H9 (cell line): ENCODE measurements at regions not wholly inside any gene's neighbourhood (a gene's known extent, or its start where the extent isn't known, plus 50 kb on each side); places are given as distances from the start of the nearest gene placed in this dataset.

ENCODE experiments used
- DNase-seq: peaks from one replicate; pipeline ENCODE4 v3.0.0-alpha.2; 2017
- H2AFZ ChIP-seq: one replicate; pipeline ENCODE4 v1.6.1; 2013; ENCODE audit warnings: mild to moderate bottlenecking, low read length, control low read depth, moderate library complexity
- H2AK5ac ChIP-seq: 2 replicates; pipeline ENCODE4 v1.6.1; 2013; ENCODE audit warnings: low read length, control low read depth, mixed read lengths; ENCODE audit not compliant: insufficient read length
- H2BK120ac ChIP-seq: one replicate; pipeline ENCODE4 v1.6.1; 2013; ENCODE audit warnings: low read depth, mild to moderate bottlenecking, low read length, control low read depth, inconsistent platforms; ENCODE audit not compliant: poor library complexity, severe bottlenecking
- H2BK12ac ChIP-seq: 2 replicates; pipeline ENCODE4 v1.6.1; 2013; ENCODE audit warnings: low read length, control low read depth, mixed read lengths, low read depth; ENCODE audit not compliant: insufficient read length
- H2BK15ac ChIP-seq: 2 replicates; pipeline ENCODE4 v1.6.1; 2013; ENCODE audit warnings: low read depth, low read length, control low read depth
- H2BK20ac ChIP-seq: one replicate; pipeline ENCODE4 v1.6.1; 2013; ENCODE audit warnings: low read depth, mild to moderate bottlenecking, low read length, control low read depth, inconsistent platforms; ENCODE audit not compliant: poor library complexity, severe bottlenecking
- H2BK5ac ChIP-seq: 2 replicates; pipeline ENCODE4 v1.6.1; 2013; ENCODE audit warnings: low read length, control low read depth, mixed read lengths; ENCODE audit not compliant: insufficient read length
- H3K14ac ChIP-seq: 2 replicates; pipeline ENCODE4 v1.6.1; 2013; ENCODE audit warnings: low read length, control low read depth; ENCODE audit not compliant: insufficient read depth
- H3K18ac ChIP-seq: 2 replicates; pipeline ENCODE4 v1.6.1; 2013; ENCODE audit warnings: low read depth, mild to moderate bottlenecking, mixed read lengths, low read length, control low read depth; ENCODE audit not compliant: insufficient read length
- H3K23ac ChIP-seq: 2 replicates; pipeline ENCODE4 v1.6.1; 2013; ENCODE audit warnings: low read length, control low read depth, mixed read lengths, low read depth; ENCODE audit not compliant: insufficient read length
- H3K23me2 ChIP-seq: 2 replicates; pipeline ENCODE4 v1.6.1; 2013; ENCODE audit warnings: low read depth, mild to moderate bottlenecking, mixed read lengths, low read length, control low read depth; ENCODE audit not compliant: insufficient read length, poor library complexity, severe bottlenecking
- H3K27ac ChIP-seq: 2 replicates; pipeline ENCODE4 v1.5.1; 2013; ENCODE audit warnings: low read length, control low read depth, mixed read lengths, low read depth; ENCODE audit not compliant: insufficient read length
- H3K27me3 ChIP-seq: 2 replicates; pipeline ENCODE4 v1.6.1; 2013; ENCODE audit warnings: low read length, control low read depth, inconsistent platforms; ENCODE audit not compliant: insufficient read depth
- H3K4ac ChIP-seq: 2 replicates; pipeline ENCODE4 v1.6.1; 2013; ENCODE audit warnings: low read depth, mild to moderate bottlenecking, control low read depth, inconsistent platforms, low read length, moderate library complexity
- H3K4me1 ChIP-seq: 2 replicates; pipeline ENCODE4 v1.6.1; 2013; ENCODE audit warnings: low read length, control low read depth, inconsistent platforms; ENCODE audit not compliant: insufficient read depth
- H3K4me2 ChIP-seq: 2 replicates; pipeline ENCODE4 v1.6.1; 2013; ENCODE audit warnings: low read length, control low read depth, mixed read lengths; ENCODE audit not compliant: insufficient read length, insufficient read depth
- H3K56ac ChIP-seq: 2 replicates; pipeline ENCODE4 v1.6.1; 2013; ENCODE audit warnings: low read depth, mild to moderate bottlenecking, mixed read lengths, low read length, control low read depth; ENCODE audit not compliant: insufficient read length
- H3K79me1 ChIP-seq: 2 replicates; pipeline ENCODE4 v1.6.1; 2013; ENCODE audit warnings: low read depth, mild to moderate bottlenecking, moderate library complexity, low read length, control low read depth, inconsistent platforms; ENCODE audit not compliant: insufficient read depth, poor library complexity, severe bottlenecking
- H3K79me2 ChIP-seq: 2 replicates; pipeline ENCODE4 v1.6.1; 2013; ENCODE audit warnings: low read length, control low read depth, inconsistent platforms; ENCODE audit not compliant: insufficient read depth
- H3K9ac ChIP-seq: 2 replicates; pipeline ENCODE4 v1.6.1; 2013; ENCODE audit warnings: low read length, control low read depth, mixed read lengths; ENCODE audit not compliant: insufficient read length; ENCODE audit errors: extremely low read depth
- H3K9me3 ChIP-seq: one replicate; pipeline ENCODE4 v1.6.1; 2013; ENCODE audit warnings: low read depth, low read length, inconsistent platforms; ENCODE audit not compliant: control insufficient read depth
- H3T11ph ChIP-seq: one replicate; pipeline ENCODE4 v1.6.1; 2013; ENCODE audit warnings: mild to moderate bottlenecking, low read length, control low read depth, inconsistent platforms
- H4K20me1 ChIP-seq: one replicate; pipeline ENCODE4 v1.6.1; 2013; ENCODE audit not compliant: control insufficient read depth, insufficient read length, insufficient read depth
- H4K5ac ChIP-seq: 2 replicates; pipeline ENCODE4 v1.6.1; 2013; ENCODE audit warnings: low read depth, mild to moderate bottlenecking, mixed read lengths, low read length, control low read depth; ENCODE audit not compliant: insufficient read length
- H4K8ac ChIP-seq: replicated peaks from 2 replicates; pipeline ENCODE4 v1.6.1; 2013; ENCODE audit warnings: low read length, control low read depth, mixed read lengths, low read depth; ENCODE audit not compliant: insufficient read length
- H4K91ac ChIP-seq: 2 replicates; pipeline ENCODE4 v1.6.1; 2013; ENCODE audit warnings: low read depth, mild to moderate bottlenecking, moderate library complexity, mixed read lengths, low read length, control low read depth; ENCODE audit not compliant: insufficient read length
- H3K27ac Mint-ChIP-seq, 3 experiments: 2 replicates in 2 of 3; 3 replicates in 1 of 3; pipeline ENCODE4 v1.8.0; 2020 to 2021; ENCODE audit warnings: mixed read lengths in 3 of 3, mild to moderate bottlenecking in 1 of 3, moderate library complexity in 1 of 3
- H3K27me3 Mint-ChIP-seq: 2 replicates; pipeline ENCODE4 v1.8.0; 2021; ENCODE audit warnings: low read depth, mild to moderate bottlenecking, moderate library complexity, mixed read lengths
- H3K36me3 Mint-ChIP-seq, 3 experiments: 2 replicates in 2 of 3; 3 replicates in 1 of 3; pipeline ENCODE4 v1.8.0; 2020 to 2021; ENCODE audit warnings: low read depth in 3 of 3, mixed read lengths in 3 of 3; ENCODE audit not compliant: insufficient read depth in 1 of 3
- H3K4me1 Mint-ChIP-seq, 2 experiments: 2 replicates each; pipeline ENCODE4 v1.8.0; 2020; ENCODE audit warnings: mixed read lengths in 2 of 2
- H3K4me3 Mint-ChIP-seq, 2 experiments: 2 replicates in 1 of 2; 3 replicates in 1 of 2; pipeline ENCODE4 v1.8.0; 2020 to 2021; ENCODE audit warnings: mild to moderate bottlenecking in 2 of 2, mixed read lengths in 2 of 2, moderate library complexity in 1 of 2
- H3K9me3 Mint-ChIP-seq, 2 experiments: 2 replicates in 1 of 2; 3 replicates in 1 of 2; pipeline ENCODE4 v1.8.0; 2020; ENCODE audit warnings: mild to moderate bottlenecking in 2 of 2, mixed read lengths in 2 of 2, moderate library complexity in 1 of 2
- CTCF ChIP-seq: fragments of 200-600 bp; sonication (generic); conservative IDR thresholded peaks from 3 replicates; pipeline ENCODE4 v1.8.0; 2021; ENCODE audit warnings: antibody characterized with exemption, mild to moderate bottlenecking
- WGBS: extraction: QIAGEN DNeasy Blood & Tissue Kit; methylation state at CpG from one replicate; pipeline ENCODE4 v1.1.7; 2013; ENCODE audit warnings: missing lambda C conversion rate, low lambda C conversion rate, mixed read lengths; ENCODE audit not compliant: insufficient read length; ENCODE audit errors: extremely low coverage; 5-methylcytosine and 5-hydroxymethylcytosine counted together

- Histone ChIP-seq H3T11ph (no peak overlapping the region), H2AK5ac (no peak overlapping the region), H3K23ac (no peak overlapping the region), H2BK5ac (no peak overlapping the region), H2BK120ac (no peak overlapping the region), H3K4me2 (no peak overlapping the region), H3K18ac (no peak overlapping the region), H2BK20ac (no peak overlapping the region), H3K4me1 (peaks cover 2% of the 10 kb centered on the region; the same call in 1 of the 2 replicates), H3K9me3 (no peaks in the 10 kb centered on the region), H3K79me2 (no peaks in the 10 kb centered on the region), H3K14ac (no peak overlapping the region), H3K79me1 (no peaks in the 10 kb centered on the region), H2BK12ac (no peak overlapping the region), H4K5ac (no peak overlapping the region), H3K56ac (no peak overlapping the region), H2AFZ (no peak overlapping the region), H2BK15ac (no peak overlapping the region), H3K9ac (no peak overlapping the region), H4K20me1 (no peaks in the 10 kb centered on the region), H3K23me2 (no peaks in the 10 kb centered on the region), H3K4ac (no peak overlapping the region), H4K8ac (no peak overlapping the region), H3K27ac (no peak overlapping the region), H3K27me3 (no peaks in the 10 kb centered on the region), H4K91ac (no peak overlapping the region)
- Mint-ChIP-seq H3K9me3 (no peaks in the 10 kb centered on the region), H3K27me3 (no peaks in the 10 kb centered on the region; the same call in 1 of the 2 replicates), H3K27ac (no peak overlapping the region), H3K4me1 (peaks cover 41 to 47% of the 10 kb centered on the region in 2 experiments), H3K36me3 (no peaks in the 10 kb centered on the region), H3K4me3 (no peak overlapping the region)
- DNase-seq = no peak
- TF ChIP-seq CTCF = no peak
- no CpG with 5 or more reads among the region's 7 CpGs for WGBS
Measured at GRCh38 chr1:94612525-94613204, 71.1 kb upstream of the F3 start.
